ENCODE measurements at regions not wholly inside any gene's neighbourhood (a gene's known extent, or its start where the extent isn't known, plus 50 kb on each side); places are given as distances from the start of the nearest gene placed in this dataset.
A peak's percentile ranks its signal among the peaks of the same experiment; 100 is the strongest.

DNA sequence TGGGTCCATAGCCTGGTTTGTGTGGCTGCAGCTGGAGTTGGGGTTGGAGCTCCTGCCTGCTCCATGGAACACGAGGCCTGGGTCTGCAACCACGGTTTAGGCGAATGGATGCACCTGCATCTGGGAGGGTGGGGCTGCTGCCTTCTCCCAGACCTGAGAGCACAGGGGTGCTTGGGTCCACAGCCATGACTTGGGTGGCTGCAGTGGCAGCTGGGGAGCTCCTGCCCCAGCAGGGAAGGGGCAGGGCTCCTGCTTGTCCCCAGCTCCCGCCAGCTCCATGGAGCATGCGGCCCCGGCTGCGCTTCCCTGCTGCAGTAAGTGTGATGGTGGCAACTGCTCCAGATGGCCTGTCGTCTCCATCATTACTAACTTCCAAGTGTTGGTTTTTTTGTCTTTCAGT lies 571.1 kb upstream of the LRRN3 start:
- DNase-seq (ENCODE audit: low read depth, low spot score): no peak
- Histone ChIP-seq H3K27me3 (ENCODE audit: insufficient read depth, insufficient read length) (no peaks in the 10 kb centered on the region), H3K9ac (ENCODE audit: insufficient read length, low read depth) (no peak overlapping the region), H3K4me3 (ENCODE audit: insufficient read length, low read depth) (no peak overlapping the region), H3K4me1 (ENCODE audit: insufficient read depth, insufficient read length) (no peaks in the 10 kb centered on the region), H3K9me3 (ENCODE audit: insufficient read depth, low read length) (peaks cover 25% of the 10 kb centered on the region; the same call in 1 of the 2 replicates), H3K36me3 (ENCODE audit: insufficient read depth, insufficient read length, low read length) (no peaks in the 10 kb centered on the region)
- TF ChIP-seq SUZ12 (IDR thresholded peaks at IDR 0.05; ENCODE audit: extremely low read depth, insufficient read depth, insufficient read length) (no peak), ZNF274 (IDR thresholded peaks at IDR 0.05; ENCODE audit: low read depth, low read length) (no peak), YY1 (IDR thresholded peaks at IDR 0.05; ENCODE audit: insufficient read depth, insufficient read length) (no peak)

DNA sequence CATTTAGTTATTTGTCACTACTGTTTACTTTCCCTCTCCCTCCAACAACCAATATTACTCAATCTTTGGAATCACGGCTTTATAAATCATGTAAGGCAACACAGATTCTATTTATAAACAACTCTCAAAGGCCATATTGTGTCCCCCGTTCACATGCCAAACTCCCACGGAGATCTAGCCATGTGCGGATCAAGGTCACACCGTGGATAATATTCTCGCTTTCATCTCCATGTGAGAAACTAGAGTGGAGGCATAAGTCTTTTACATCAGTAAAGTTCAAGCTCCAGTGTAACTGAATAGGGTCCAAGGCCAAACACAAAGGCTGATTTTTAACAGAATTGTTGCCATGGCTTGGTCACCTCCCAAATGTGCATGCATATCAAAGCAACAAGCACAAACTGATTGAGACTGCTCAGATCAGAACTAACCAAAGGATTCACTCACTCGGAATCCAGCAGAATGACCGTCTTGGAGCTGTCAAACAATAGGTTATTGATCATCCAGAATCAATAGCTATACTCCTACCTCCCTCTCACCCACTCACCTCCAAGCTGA lies 569.5 kb upstream of the LRRN3 start:
- H3K4me3 ChIP-seq (ENCODE audit: insufficient read length, low read depth): no peak overlapping the region
- no peak for TF ChIP-seq YY1 (IDR thresholded peaks at IDR 0.05; ENCODE audit: insufficient read depth, insufficient read length)
- TF ChIP-seq SUZ12 (IDR thresholded peaks at IDR 0.05; ENCODE audit: extremely low read depth, insufficient read depth, insufficient read length): no peak
- no peak for TF ChIP-seq ZNF274 (IDR thresholded peaks at IDR 0.05; ENCODE audit: low read depth, low read length)
- no peak overlapping the region for H3K9ac ChIP-seq (ENCODE audit: insufficient read length, low read depth)
- H3K4me1 ChIP-seq (ENCODE audit: insufficient read depth, insufficient read length): no peaks in the 10 kb centered on the region
- no peaks in the 10 kb centered on the region for H3K27me3 ChIP-seq (ENCODE audit: insufficient read depth, insufficient read length)
- H3K36me3 ChIP-seq (ENCODE audit: insufficient read depth, insufficient read length, low read length): no peaks in the 10 kb centered on the region
- no peak for DNase-seq (ENCODE audit: low read depth, low spot score)
- peaks cover 25% of the 10 kb centered on the region; the same call in 1 of the 2 replicates for H3K9me3 ChIP-seq (ENCODE audit: insufficient read depth, low read length)

- DNase-seq (ENCODE audit: low read depth, low spot score): no peak
These were observed 568.7 kb upstream of the LRRN3 start for GRCh38 chr7:110522061-110522760.

GRCh38 chr7:110522761-110523200 lies 568.1 kb upstream of the LRRN3 start:
- H3K27me3 ChIP-seq (ENCODE audit: insufficient read depth, insufficient read length): no peaks in the 10 kb centered on the region
- no peaks in the 10 kb centered on the region for H3K36me3 ChIP-seq (ENCODE audit: insufficient read depth, insufficient read length, low read length)
- peaks cover 25% of the 10 kb centered on the region; the same call in 1 of the 2 replicates for H3K9me3 ChIP-seq (ENCODE audit: insufficient read depth, low read length)
- DNase-seq (ENCODE audit: low read depth, low spot score): peak; percentile 39
- TF ChIP-seq ZNF274 (IDR thresholded peaks at IDR 0.05; ENCODE audit: low read depth, low read length) (no peak), SUZ12 (IDR thresholded peaks at IDR 0.05; ENCODE audit: extremely low read depth, insufficient read depth, insufficient read length) (no peak), YY1 (IDR thresholded peaks at IDR 0.05; ENCODE audit: insufficient read depth, insufficient read length) (no peak)
- H3K4me3 ChIP-seq (ENCODE audit: insufficient read length, low read depth): no peak overlapping the region
- no peaks in the 10 kb centered on the region for H3K4me1 ChIP-seq (ENCODE audit: insufficient read depth, insufficient read length)
- no peak overlapping the region for H3K9ac ChIP-seq (ENCODE audit: insufficient read length, low read depth)

More at GRCh38 chr7:110522061-110522760, 568.7 kb upstream of the LRRN3 start:
- H3K9me3 ChIP-seq (ENCODE audit: insufficient read depth, low read length): peaks cover 25% of the 10 kb centered on the region; the same call in 1 of the 2 replicates
- H3K4me1 ChIP-seq (ENCODE audit: insufficient read depth, insufficient read length): no peaks in the 10 kb centered on the region
- no peak overlapping the region for H3K4me3 ChIP-seq (ENCODE audit: insufficient read length, low read depth)
- H3K9ac ChIP-seq (ENCODE audit: insufficient read length, low read depth): no peak overlapping the region
- TF ChIP-seq ZNF274 (IDR thresholded peaks at IDR 0.05; ENCODE audit: low read depth, low read length): no peak
- TF ChIP-seq YY1 (IDR thresholded peaks at IDR 0.05; ENCODE audit: insufficient read depth, insufficient read length): no peak
- TF ChIP-seq SUZ12 (IDR thresholded peaks at IDR 0.05; ENCODE audit: extremely low read depth, insufficient read depth, insufficient read length): no peak
- no peaks in the 10 kb centered on the region for H3K27me3 ChIP-seq (ENCODE audit: insufficient read depth, insufficient read length)
- no peaks in the 10 kb centered on the region for H3K36me3 ChIP-seq (ENCODE audit: insufficient read depth, insufficient read length, low read length)

- H3K9me3 ChIP-seq (ENCODE audit: insufficient read depth, low read length): no peaks in the 10 kb centered on the region; the same call in 1 of the 2 replicates
- TF ChIP-seq ZNF274 (IDR thresholded peaks at IDR 0.05; ENCODE audit: low read depth, low read length) (no peak), YY1 (IDR thresholded peaks at IDR 0.05; ENCODE audit: insufficient read depth, insufficient read length) (no peak), SUZ12 (IDR thresholded peaks at IDR 0.05; ENCODE audit: extremely low read depth, insufficient read depth, insufficient read length) (no peak)
- DNase-seq (ENCODE audit: low read depth, low spot score): no peak
- H3K27me3 ChIP-seq (ENCODE audit: insufficient read depth, insufficient read length): no peaks in the 10 kb centered on the region
- no peak overlapping the region for H3K4me3 ChIP-seq (ENCODE audit: insufficient read length, low read depth)
- H3K4me1 ChIP-seq (ENCODE audit: insufficient read depth, insufficient read length): no peaks in the 10 kb centered on the region
- H3K9ac ChIP-seq (ENCODE audit: insufficient read length, low read depth): no peak overlapping the region
- no peaks in the 10 kb centered on the region for H3K36me3 ChIP-seq (ENCODE audit: insufficient read depth, insufficient read length, low read length)
These were observed 561.8 kb upstream of the LRRN3 start for GRCh38 chr7:110529175-110529574.

- no peak overlapping the region for H3K9ac ChIP-seq (ENCODE audit: insufficient read length, low read depth)
- no peaks in the 10 kb centered on the region for H3K27me3 ChIP-seq (ENCODE audit: insufficient read depth, insufficient read length)
- DNase-seq (ENCODE audit: low read depth, low spot score): no peak
- no peak overlapping the region for H3K4me3 ChIP-seq (ENCODE audit: insufficient read length, low read depth)
- H3K9me3 ChIP-seq (ENCODE audit: insufficient read depth, low read length): no peaks in the 10 kb centered on the region; the same call in 1 of the 2 replicates
- H3K4me1 ChIP-seq (ENCODE audit: insufficient read depth, insufficient read length): peaks cover 3% of the 10 kb centered on the region
- no peak for TF ChIP-seq SUZ12 (IDR thresholded peaks at IDR 0.05; ENCODE audit: extremely low read depth, insufficient read depth, insufficient read length)
- no peak for TF ChIP-seq YY1 (IDR thresholded peaks at IDR 0.05; ENCODE audit: insufficient read depth, insufficient read length)
- no peak for TF ChIP-seq ZNF274 (IDR thresholded peaks at IDR 0.05; ENCODE audit: low read depth, low read length)
- H3K36me3 ChIP-seq (ENCODE audit: insufficient read depth, insufficient read length, low read length): no peaks in the 10 kb centered on the region
These were observed 559.7 kb upstream of the LRRN3 start for GRCh38 chr7:110531186-110531585.

- H3K9ac ChIP-seq (ENCODE audit: insufficient read length, low read depth): no peak overlapping the region
- no peak overlapping the region for H3K4me3 ChIP-seq (ENCODE audit: insufficient read length, low read depth)
- H3K4me1 ChIP-seq (ENCODE audit: insufficient read depth, insufficient read length): peaks cover 3% of the 10 kb centered on the region
- H3K27me3 ChIP-seq (ENCODE audit: insufficient read depth, insufficient read length): no peaks in the 10 kb centered on the region
- no peaks in the 10 kb centered on the region for H3K36me3 ChIP-seq (ENCODE audit: insufficient read depth, insufficient read length, low read length)
- no peak for DNase-seq (ENCODE audit: low read depth, low spot score)
- TF ChIP-seq YY1 (IDR thresholded peaks at IDR 0.05; ENCODE audit: insufficient read depth, insufficient read length) (no peak), SUZ12 (IDR thresholded peaks at IDR 0.05; ENCODE audit: extremely low read depth, insufficient read depth, insufficient read length) (no peak), ZNF274 (IDR thresholded peaks at IDR 0.05; ENCODE audit: low read depth, low read length) (no peak)
- no peaks in the 10 kb centered on the region for H3K9me3 ChIP-seq (ENCODE audit: insufficient read depth, low read length)
These were observed 556.5 kb upstream of the LRRN3 start for GRCh38 chr7:110534241-110534931.
